Osteocyte (in vitro differentiated cells): ENCODE measurements at regions not wholly inside any gene's neighbourhood (a gene's known extent, or its start where the extent isn't known, plus 50 kb on each side); places are given as distances from the start of the nearest gene placed in this dataset.

Experiments
- DNase-seq: peaks from one replicate; pipeline ENCODE4 v3.0.0; 2021; ENCODE audit warnings: mixed read lengths; ENCODE audit not compliant: unreplicated experiment; ENCODE audit errors: extremely low spot score
- H3K27ac Mint-ChIP-seq: one replicate; pipeline ENCODE4 v1.8.0; 2021; ENCODE audit warnings: mild to moderate bottlenecking, mixed read lengths; ENCODE audit not compliant: unreplicated experiment
- H3K27me3 Mint-ChIP-seq: one replicate; pipeline ENCODE4 v1.8.0; 2021; ENCODE audit warnings: mixed read lengths; ENCODE audit not compliant: unreplicated experiment
- H3K36me3 Mint-ChIP-seq: one replicate; pipeline ENCODE4 v1.8.0; 2021; ENCODE audit warnings: mixed read lengths; ENCODE audit not compliant: unreplicated experiment
- H3K4me1 Mint-ChIP-seq: one replicate; pipeline ENCODE4 v1.8.0; 2021; ENCODE audit warnings: mixed read lengths; ENCODE audit not compliant: unreplicated experiment
- H3K4me3 Mint-ChIP-seq: one replicate; pipeline ENCODE4 v1.8.0; 2021; ENCODE audit warnings: mild to moderate bottlenecking, moderate library complexity, mixed read lengths; ENCODE audit not compliant: unreplicated experiment
- H3K9me3 Mint-ChIP-seq: one replicate; pipeline ENCODE4 v1.8.0; 2021; ENCODE audit warnings: mixed read lengths; ENCODE audit not compliant: unreplicated experiment
- TF ChIP-seq, protein P1 (sequence below): fragments of 200-600 bp; sonication (generic); IDR thresholded peaks from 2 replicates; pipeline ENCODE4 v1.5.0; 2021; ENCODE audit warnings: antibody characterized with exemption, mild to moderate bottlenecking, moderate library complexity

DNA sequence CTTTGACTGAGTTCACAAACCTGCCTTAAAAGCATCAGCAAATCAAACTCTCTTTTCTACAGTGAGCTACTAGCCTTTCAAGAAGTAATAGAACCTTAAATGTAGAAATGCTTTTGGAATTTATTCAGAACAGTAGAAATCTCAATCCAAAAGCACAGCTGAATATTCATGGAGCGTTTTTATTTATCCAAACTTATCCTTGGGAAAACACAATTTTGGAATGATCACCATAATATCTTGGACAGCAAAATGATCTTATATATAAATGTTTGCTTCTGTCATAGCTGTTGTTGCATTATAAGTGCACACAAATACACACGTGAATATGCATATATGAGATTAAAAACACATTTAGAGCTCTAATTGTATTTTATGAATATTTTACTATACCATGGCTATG is 747.3 kb upstream of the PIK3C3 start:
- no peaks in the 10 kb centered on the region for H3K4me1 Mint-ChIP-seq
- no peaks in the 10 kb centered on the region for H3K36me3 Mint-ChIP-seq
- TF ChIP-seq, protein P1, sequence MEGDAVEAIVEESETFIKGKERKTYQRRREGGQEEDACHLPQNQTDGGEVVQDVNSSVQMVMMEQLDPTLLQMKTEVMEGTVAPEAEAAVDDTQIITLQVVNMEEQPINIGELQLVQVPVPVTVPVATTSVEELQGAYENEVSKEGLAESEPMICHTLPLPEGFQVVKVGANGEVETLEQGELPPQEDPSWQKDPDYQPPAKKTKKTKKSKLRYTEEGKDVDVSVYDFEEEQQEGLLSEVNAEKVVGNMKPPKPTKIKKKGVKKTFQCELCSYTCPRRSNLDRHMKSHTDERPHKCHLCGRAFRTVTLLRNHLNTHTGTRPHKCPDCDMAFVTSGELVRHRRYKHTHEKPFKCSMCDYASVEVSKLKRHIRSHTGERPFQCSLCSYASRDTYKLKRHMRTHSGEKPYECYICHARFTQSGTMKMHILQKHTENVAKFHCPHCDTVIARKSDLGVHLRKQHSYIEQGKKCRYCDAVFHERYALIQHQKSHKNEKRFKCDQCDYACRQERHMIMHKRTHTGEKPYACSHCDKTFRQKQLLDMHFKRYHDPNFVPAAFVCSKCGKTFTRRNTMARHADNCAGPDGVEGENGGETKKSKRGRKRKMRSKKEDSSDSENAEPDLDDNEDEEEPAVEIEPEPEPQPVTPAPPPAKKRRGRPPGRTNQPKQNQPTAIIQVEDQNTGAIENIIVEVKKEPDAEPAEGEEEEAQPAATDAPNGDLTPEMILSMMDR = no peak
- DNase-seq = no peak
- H3K9me3 Mint-ChIP-seq = no peaks in the 10 kb centered on the region
- H3K27me3 Mint-ChIP-seq = peaks cover 2% of the 10 kb centered on the region
- H3K4me3 Mint-ChIP-seq = no peak overlapping the region
- H3K27ac Mint-ChIP-seq = no peak overlapping the region

DNA sequence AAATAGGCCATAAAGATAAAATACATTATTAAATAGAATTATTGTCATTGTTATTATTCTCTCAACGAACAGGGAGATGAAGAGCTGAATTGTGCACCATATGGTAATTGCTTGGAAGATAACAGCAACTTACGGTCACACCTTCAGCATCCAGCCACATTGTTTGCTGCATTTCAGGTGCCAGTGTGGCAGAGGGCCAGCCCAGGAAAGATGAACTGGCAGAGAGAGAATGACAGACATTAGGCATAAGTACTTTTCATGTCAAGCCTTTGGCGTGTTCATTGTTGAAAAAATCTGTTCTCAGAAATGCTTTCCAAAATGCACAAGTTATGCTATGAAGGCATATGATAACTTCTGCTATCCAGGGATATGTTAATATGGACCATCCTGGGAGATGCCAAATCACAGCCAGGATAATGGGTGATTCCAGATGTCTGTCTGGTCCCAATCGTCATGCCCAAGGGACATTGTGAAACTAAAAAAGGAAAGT is 748.6 kb upstream of the PIK3C3 start:
- H3K9me3 Mint-ChIP-seq = no peaks in the 10 kb centered on the region
- no peak overlapping the region for H3K27ac Mint-ChIP-seq
- TF ChIP-seq, protein P1 = no peak
- no peaks in the 10 kb centered on the region for H3K4me1 Mint-ChIP-seq
- H3K36me3 Mint-ChIP-seq = no peaks in the 10 kb centered on the region
- no peak overlapping the region for H3K4me3 Mint-ChIP-seq
- peaks cover 2% of the 10 kb centered on the region for H3K27me3 Mint-ChIP-seq
- no peak for DNase-seq

DNA sequence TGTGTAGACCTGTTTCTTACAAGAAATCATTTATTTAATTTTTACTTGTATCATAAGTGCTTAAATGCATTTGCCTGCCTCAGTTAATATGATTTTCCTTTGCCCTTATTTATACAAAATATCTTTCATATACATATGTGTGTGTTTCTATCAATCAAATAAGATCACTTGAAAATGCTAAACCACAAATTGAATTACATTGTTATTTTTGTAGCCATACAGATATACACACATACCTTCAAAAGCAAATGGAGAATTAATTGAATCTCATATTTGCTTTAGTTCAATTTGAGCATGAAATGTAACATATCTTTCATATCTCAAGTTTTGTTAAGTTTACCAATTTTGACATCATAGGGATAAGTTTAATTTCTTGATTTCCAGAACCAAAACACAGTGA is 755.8 kb upstream of the PIK3C3 start:
- peaks cover 6% of the 10 kb centered on the region for H3K9me3 Mint-ChIP-seq
- no peaks in the 10 kb centered on the region for H3K4me1 Mint-ChIP-seq
- H3K27ac Mint-ChIP-seq = no peak overlapping the region
- TF ChIP-seq, protein P1 = no peak
- peaks cover 2% of the 10 kb centered on the region for H3K27me3 Mint-ChIP-seq
- DNase-seq = no peak
- H3K4me3 Mint-ChIP-seq = no peak overlapping the region
- no peaks in the 10 kb centered on the region for H3K36me3 Mint-ChIP-seq

DNA sequence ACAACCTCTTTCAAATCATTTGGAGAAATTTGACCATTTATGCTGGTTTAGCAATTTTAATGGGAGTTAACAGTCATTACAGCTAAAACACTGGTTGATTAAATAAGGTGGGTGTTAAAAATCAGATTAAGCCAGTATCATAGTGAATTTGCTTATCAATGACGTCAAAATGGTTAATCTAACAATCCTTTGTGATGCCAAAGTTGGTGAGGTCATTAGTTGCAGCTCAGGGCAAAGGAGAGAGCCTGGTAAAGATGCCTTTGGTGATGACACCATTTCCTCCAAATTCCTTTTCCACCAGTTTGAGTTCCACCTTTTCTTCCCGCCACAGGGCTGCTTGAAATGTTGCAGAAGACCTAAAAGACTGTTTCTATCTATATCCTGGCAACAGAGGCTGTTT is 757.1 kb upstream of the PIK3C3 start:
- DNase-seq = no peak
- Mint-ChIP-seq H3K36me3 (no peaks in the 10 kb centered on the region), H3K9me3 (peaks cover 13% of the 10 kb centered on the region), H3K4me3 (no peak overlapping the region), H3K27ac (no peak overlapping the region), H3K27me3 (peaks cover 2% of the 10 kb centered on the region), H3K4me1 (no peaks in the 10 kb centered on the region)
- TF ChIP-seq, protein P1 = no peak

DNA sequence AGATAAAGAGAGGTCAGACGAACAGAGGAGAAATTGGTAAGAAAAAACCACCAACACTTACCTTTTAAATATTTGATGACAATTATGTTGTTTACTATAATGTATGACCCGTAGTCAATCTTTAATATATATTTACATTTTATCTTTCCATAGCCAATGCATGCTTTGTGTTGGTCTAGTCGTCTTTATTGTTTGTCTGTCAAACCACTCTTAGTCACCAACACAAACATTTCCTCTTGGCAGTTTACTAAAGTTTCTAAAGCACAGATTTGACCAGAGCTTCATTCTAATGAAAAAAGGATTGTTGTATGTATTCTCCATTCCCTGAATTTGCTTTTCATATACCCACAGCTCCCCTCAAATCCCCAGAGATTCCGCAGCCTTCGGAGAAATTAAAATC is 784.7 kb upstream of the PIK3C3 start:
- Mint-ChIP-seq H3K4me1 (peaks cover 1% of the 10 kb centered on the region), H3K9me3 (no peaks in the 10 kb centered on the region), H3K36me3 (no peaks in the 10 kb centered on the region), H3K27me3 (peaks cover 4% of the 10 kb centered on the region), H3K27ac (no peak overlapping the region), H3K4me3 (no peak overlapping the region)
- TF ChIP-seq, protein P1 = no peak
- no peak for DNase-seq
